ENCODE measurements at regions not wholly inside any gene's neighbourhood (a gene's known extent, or its start where the extent isn't known, plus 50 kb on each side); places are given as distances from the start of the nearest gene placed in this dataset.

- TF ChIP-seq CTCF (IDR thresholded peaks at IDR 0.05; ENCODE audit: low read length) (no peak), EZH2 (IDR thresholded peaks at IDR 0.05; ENCODE audit: borderline replicate concordance, low read length) (no peak)
These were observed 429.0 kb upstream of the ZNF804A start for GRCh38 chr2:184169366-184169765.

Data from OCI-LY1 (cell line).